Fibroblast of skin of left biceps (primary cell): ENCODE measurements at regions not wholly inside any gene's neighbourhood (a gene's known extent, or its start where the extent isn't known, plus 50 kb on each side); places are given as distances from the start of the nearest gene placed in this dataset.

Experiments used
- DNase-seq, 2 experiments: peaks; one replicate each; pipeline ENCODE4 v3.0.0-alpha.2; 2013; ENCODE audit warnings: low read depth in 2 of 2

GRCh38 chr11:127738771-127739286 is 738.3 kb upstream of the KIRREL3 start:
- DNase-seq: no peak

GRCh38 chr11:127737499-127737898 is 736.9 kb upstream of the KIRREL3 start:
- no peak for DNase-seq

GRCh38 chr11:127733552-127733951 is 733.0 kb upstream of the KIRREL3 start:
- no peak for DNase-seq

GRCh38 chr11:127726367-127726766 is 725.8 kb upstream of the KIRREL3 start:
- no peak for DNase-seq

GRCh38 chr11:127723714-127724113 is 723.1 kb upstream of the KIRREL3 start:
- DNase-seq: no peak

- no peak for DNase-seq
These were observed 712.7 kb upstream of the KIRREL3 start for GRCh38 chr11:127713226-127713625.

- DNase-seq: no peak
These were observed 711.2 kb upstream of the KIRREL3 start for GRCh38 chr11:127711748-127712147.

GRCh38 chr11:127710831-127711230 is 710.3 kb upstream of the KIRREL3 start:
- no peak for DNase-seq

GRCh38 chr11:127709960-127710359 is 709.4 kb upstream of the KIRREL3 start:
- no peak for DNase-seq

- no peak for DNase-seq
These were observed 693.1 kb upstream of the KIRREL3 start for GRCh38 chr11:127693686-127694085.

GRCh38 chr11:127683321-127683720 is 682.8 kb upstream of the KIRREL3 start:
- DNase-seq: no peak

- DNase-seq: no peak
These were observed 679.4 kb upstream of the KIRREL3 start for GRCh38 chr11:127679816-127680545.

- DNase-seq: no peak
These were observed 678.1 kb upstream of the KIRREL3 start for GRCh38 chr11:127678631-127679030.

GRCh38 chr11:127677660-127678425 is 677.3 kb upstream of the KIRREL3 start:
- DNase-seq: no peak

GRCh38 chr11:127675581-127675980 is 675.0 kb upstream of the KIRREL3 start:
- DNase-seq: no peak

GRCh38 chr11:127674754-127675153 is 674.2 kb upstream of the KIRREL3 start:
- DNase-seq: no peak

GRCh38 chr11:127670374-127671119 is 670.0 kb upstream of the KIRREL3 start:
- DNase-seq: no peak

GRCh38 chr11:127656116-127656836 is 655.7 kb upstream of the KIRREL3 start:
- no peak for DNase-seq

GRCh38 chr11:127653076-127653475 is 652.5 kb upstream of the KIRREL3 start:
- no peak for DNase-seq

GRCh38 chr11:127651888-127652221 is 651.3 kb upstream of the KIRREL3 start:
- DNase-seq: no peak

GRCh38 chr11:127651175-127651887 is 650.8 kb upstream of the KIRREL3 start:
- peak; percentile 47 to 56 for DNase-seq
